HEK293 (cell line): ENCODE measurements at regions not wholly inside any gene's neighbourhood (a gene's known extent, or its start where the extent isn't known, plus 50 kb on each side); places are given as distances from the start of the nearest gene placed in this dataset.

Experiments
- CTCF ChIA-PET: fragments of 350-600 bp; formaldehyde crosslinking; extraction: SDS; loops from one replicate; lab custom pipeline; 2021; ENCODE audit warnings: antibody characterized with exemption; lab: Yijun Ruan, JAX
- POLR2A ChIA-PET: fragments of 300-600 bp; formaldehyde crosslinking; extraction: SDS; loops from one replicate; lab custom pipeline; 2020; ENCODE audit warnings: antibody characterized with exemption, inconsistent platforms; lab: Yijun Ruan, JAX
- H3K27ac ChIP-seq: fragments of 200-500 bp; sonication (Bioruptor generic); 2 replicates; pipeline ENCODE4 v1.5.1; 2014; ENCODE audit warnings: low read depth, low read length, control low read depth, inconsistent platforms; ENCODE audit errors: extremely low read depth
- H3K36me3 ChIP-seq, 2 experiments: fragments of 200-500 bp in 1 of 2; sonication (Bioruptor generic) in 1 of 2; 1 replicate in 1 of 2; 2 replicates in 1 of 2; pipeline ENCODE4 v1.5.1; 2014 to 2017; ENCODE audit warnings: inconsistent platforms in 2 of 2, low read length in 2 of 2; ENCODE audit not compliant: control insufficient read depth in 2 of 2, insufficient read depth in 1 of 2
- H3K4me1 ChIP-seq: fragments of 200-500 bp; sonication (Bioruptor generic); 2 replicates; pipeline ENCODE4 v1.5.1; 2014; ENCODE audit warnings: mild to moderate bottlenecking, low read length, inconsistent platforms; ENCODE audit not compliant: control insufficient read depth, insufficient read depth
- H3K4me3 ChIP-seq: 2 replicates; pipeline ENCODE4 v1.5.1; 2011; ENCODE audit warnings: low read depth, mild to moderate bottlenecking, control low read depth, low read length, moderate library complexity
- H3K9me3 ChIP-seq: fragments of 200-500 bp; sonication (Bioruptor generic); 2 replicates; pipeline ENCODE4 v1.5.1; 2014; ENCODE audit warnings: low read depth, low read length, inconsistent platforms; ENCODE audit not compliant: control insufficient read depth, insufficient read depth
- BCL11B ChIP-seq: fragments of 450-650 bp; formaldehyde crosslinking; IDR thresholded peaks from 2 replicates; pipeline ENCODE4 v1.5.1; 2016; ENCODE audit warnings: low read depth, missing biosample characterization, missing genetic modification characterization
- FEZF1 ChIP-seq: fragments of 450-650 bp; formaldehyde crosslinking; IDR thresholded peaks from 2 replicates; pipeline ENCODE4 v1.5.1; 2016; ENCODE audit warnings: missing biosample characterization, missing genetic modification characterization
- GLI4 ChIP-seq: fragments of 450-650 bp; formaldehyde crosslinking; IDR thresholded peaks from 2 replicates; pipeline ENCODE4 v1.5.1; 2016; ENCODE audit warnings: missing biosample characterization, missing genetic modification characterization
- GLIS2 ChIP-seq: fragments of 450-650 bp; formaldehyde crosslinking; IDR thresholded peaks from 2 replicates; pipeline ENCODE4 v1.5.1; 2016; ENCODE audit warnings: missing biosample characterization, missing genetic modification characterization
- HOXA7 ChIP-seq: sonication (generic); formaldehyde crosslinking; IDR thresholded peaks from 2 replicates; pipeline ENCODE4 v1.8.1; 2022; ENCODE audit warnings: missing genetic modification reagents, borderline replicate concordance
- ZBTB48 ChIP-seq: fragments of 450-650 bp; formaldehyde crosslinking; IDR thresholded peaks from 2 replicates; pipeline ENCODE4 v1.5.1; 2016; ENCODE audit warnings: missing biosample characterization, missing genetic modification characterization
- ZNF112 ChIP-seq: fragments of 450-650 bp; formaldehyde crosslinking; IDR thresholded peaks from 2 replicates; pipeline ENCODE4 v1.5.0; 2017; ENCODE audit warnings: missing biosample characterization, missing genetic modification characterization
- ZNF146 ChIP-seq: fragments of 450-650 bp; formaldehyde crosslinking; IDR thresholded peaks from 2 replicates; pipeline ENCODE4 v1.5.1; 2016; ENCODE audit warnings: missing biosample characterization, missing genetic modification characterization
- ZNF148 ChIP-seq: fragments of 450-650 bp; formaldehyde crosslinking; IDR thresholded peaks from 2 replicates; pipeline ENCODE4 v1.5.0; 2017; ENCODE audit warnings: missing biosample characterization, missing genetic modification characterization, borderline replicate concordance
- ZNF175 ChIP-seq: fragments of 450-650 bp; formaldehyde crosslinking; IDR thresholded peaks from 2 replicates; pipeline ENCODE4 v1.5.1; 2016; ENCODE audit warnings: missing biosample characterization, missing genetic modification characterization
- ZNF202 ChIP-seq: fragments of 450-650 bp; formaldehyde crosslinking; IDR thresholded peaks from 2 replicates; pipeline ENCODE4 v1.5.1; 2016; ENCODE audit warnings: missing biosample characterization, missing genetic modification characterization, borderline replicate concordance
- ZNF239 ChIP-seq: fragments of 450-650 bp; formaldehyde crosslinking; IDR thresholded peaks from 2 replicates; pipeline ENCODE4 v1.5.1; 2016; ENCODE audit warnings: missing biosample characterization, missing genetic modification characterization
- ZNF341 ChIP-seq: fragments of 450-650 bp; formaldehyde crosslinking; IDR thresholded peaks from 2 replicates; pipeline ENCODE4; 2016; ENCODE audit warnings: low read depth, missing biosample characterization, missing genetic modification characterization
- ZNF350 ChIP-seq: fragments of 450-650 bp; formaldehyde crosslinking; IDR thresholded peaks from 2 replicates; pipeline ENCODE4 v1.5.0; 2017; ENCODE audit warnings: missing biosample characterization, mild to moderate bottlenecking, missing genetic modification characterization
- ZNF354C ChIP-seq: fragments of 450-650 bp; formaldehyde crosslinking; IDR thresholded peaks from 2 replicates; pipeline ENCODE4 v1.5.1; 2016; ENCODE audit warnings: missing biosample characterization, missing genetic modification characterization, low read depth, borderline replicate concordance
- ZNF391 ChIP-seq: fragments of 450-650 bp; formaldehyde crosslinking; IDR thresholded peaks from 2 replicates; pipeline ENCODE4 v1.5.1; 2016; ENCODE audit warnings: low read depth, missing biosample characterization, missing genetic modification characterization, borderline replicate concordance
- ZNF398 ChIP-seq: fragments of 450-650 bp; formaldehyde crosslinking; IDR thresholded peaks from 2 replicates; pipeline ENCODE4 v1.5.1; 2017; ENCODE audit warnings: missing biosample characterization, missing genetic modification characterization
- ZNF473 ChIP-seq: fragments of 450-650 bp; formaldehyde crosslinking; IDR thresholded peaks from 2 replicates; pipeline ENCODE4 v1.5.1; 2017; ENCODE audit warnings: missing biosample characterization, missing genetic modification characterization
- ZNF544 ChIP-seq: fragments of 450-650 bp; formaldehyde crosslinking; IDR thresholded peaks from 2 replicates; pipeline ENCODE4 v1.5.0; 2017; ENCODE audit warnings: missing biosample characterization, missing genetic modification characterization
- ZNF548 ChIP-seq: fragments of 450-650 bp; formaldehyde crosslinking; IDR thresholded peaks from 2 replicates; pipeline ENCODE4 v1.5.1; 2016; ENCODE audit warnings: missing biosample characterization, missing genetic modification characterization
- ZNF600 ChIP-seq: fragments of 450-650 bp; formaldehyde crosslinking; IDR thresholded peaks from 2 replicates; pipeline ENCODE4 v1.5.1; 2016; ENCODE audit warnings: missing biosample characterization, missing genetic modification characterization
- ZNF843 ChIP-seq: fragments of 450-650 bp; formaldehyde crosslinking; IDR thresholded peaks from 2 replicates; pipeline ENCODE4 v1.5.1; 2016; ENCODE audit warnings: missing biosample characterization, missing genetic modification characterization
- ZSCAN16 ChIP-seq: fragments of 450-650 bp; formaldehyde crosslinking; IDR thresholded peaks from 2 replicates; pipeline ENCODE4 v1.5.1; 2016; ENCODE audit warnings: missing biosample characterization, missing genetic modification characterization
- TF ChIP-seq, protein P1 (sequence below): fragments of 450-650 bp; formaldehyde crosslinking; IDR thresholded peaks from 2 replicates; pipeline ENCODE4 v1.5.1; 2017; ENCODE audit warnings: missing biosample characterization, missing genetic modification characterization
- TF ChIP-seq, protein P2 (sequence below): fragments of 450-650 bp; formaldehyde crosslinking; IDR thresholded peaks from 2 replicates; pipeline ENCODE4 v1.5.1; 2016; ENCODE audit warnings: missing biosample characterization, missing genetic modification characterization

DNA sequence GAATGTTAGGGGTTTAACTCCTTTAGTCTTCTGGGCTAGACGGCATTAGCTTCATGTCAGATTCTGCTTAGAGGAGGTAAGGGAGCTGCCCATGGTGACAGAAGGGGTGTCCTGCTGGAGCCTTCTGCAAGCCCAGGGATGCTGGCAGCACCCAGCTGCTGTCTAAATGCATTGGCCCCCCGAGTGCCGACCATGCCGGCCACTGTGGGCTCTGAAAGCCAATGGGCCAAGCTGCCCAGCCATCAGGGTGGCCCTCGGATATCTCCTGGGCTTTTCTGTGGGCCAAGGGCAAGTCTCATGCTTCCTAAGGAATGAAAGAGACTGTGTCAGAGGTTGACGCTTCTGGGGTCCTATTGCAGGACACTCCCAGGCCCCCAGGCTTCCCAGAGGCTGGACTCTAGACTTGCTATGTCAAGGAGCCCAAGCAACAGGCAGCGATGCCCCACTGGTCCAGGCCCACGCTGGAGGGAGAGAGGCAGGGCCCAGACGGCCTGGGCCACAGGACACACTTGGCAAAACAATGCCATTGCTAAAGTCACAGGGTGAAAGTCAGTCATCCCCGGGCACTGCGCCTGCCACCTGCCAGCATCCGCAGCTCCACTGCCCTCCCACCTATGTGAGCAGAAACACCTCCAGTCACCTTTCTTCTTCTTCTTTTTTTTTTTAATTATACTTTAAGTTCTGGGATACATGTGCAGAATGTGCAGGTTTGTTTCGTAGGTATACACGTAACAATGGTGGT, 160.2 kb upstream of the GPR12 start:
- POLR2A ChIA-PET, result interaction anchor here (0.5 kb wide), 1 partner anchor 747 kb away, joined by 4 read pairs; no protein-coding TSS in a partner anchor
- Histone ChIP-seq H3K4me3 (no peak overlapping the region), H3K36me3 (no peaks in the 10 kb centered on the region), H3K4me1 (0 out of 2 replicates have a peak, but pooled peaks cover 2% of the 10 kb centered on the region), H3K9me3 (no peaks in the 10 kb centered on the region), H3K27ac (no peak overlapping the region)
- CTCF ChIA-PET, result no interaction called here
- TF ChIP-seq ZNF341, result no peak
- TF ChIP-seq BCL11B (tag by site-specific recombination), result no peak
- no peak for TF ChIP-seq ZNF239 (tag by site-specific recombination)
- no peak for TF ChIP-seq ZNF398 (tag by site-specific recombination)
- TF ChIP-seq ZNF600 (tag by site-specific recombination), result no peak
- TF ChIP-seq ZNF146 (tag by site-specific recombination), result no peak
- TF ChIP-seq, all 188 proteins: peak for 0

DNA sequence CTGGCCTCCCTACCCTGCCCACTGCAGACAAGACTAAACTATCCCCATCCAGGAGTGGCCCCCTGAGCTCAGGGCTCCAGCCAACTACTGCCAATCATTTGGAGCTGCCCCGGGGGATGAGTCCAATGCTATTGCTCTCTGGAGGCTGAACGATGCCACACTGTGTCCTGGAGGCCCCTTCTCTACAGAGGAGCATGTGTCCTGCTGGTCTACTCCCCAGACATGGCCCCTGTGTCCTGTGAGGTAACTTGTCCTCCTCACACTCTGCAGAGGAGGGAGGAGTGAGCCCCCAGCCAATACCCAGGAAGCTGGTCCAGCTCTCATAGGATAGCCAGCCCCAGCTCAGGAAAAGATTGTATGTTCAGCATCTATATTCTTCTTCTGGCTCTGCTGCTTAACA, 159.1 kb upstream of the GPR12 start:
- Histone ChIP-seq H3K4me1 (0 out of 2 replicates have a peak, but pooled peaks cover 2% of the 10 kb centered on the region), H3K27ac (no peak overlapping the region), H3K36me3 (no peaks in the 10 kb centered on the region), H3K9me3 (no peaks in the 10 kb centered on the region), H3K4me3 (no peak overlapping the region)
- no peak for TF ChIP-seq ZNF391 (tag by site-specific recombination)
- POLR2A ChIA-PET, result no interaction called here
- CTCF ChIA-PET, result no interaction called here

DNA sequence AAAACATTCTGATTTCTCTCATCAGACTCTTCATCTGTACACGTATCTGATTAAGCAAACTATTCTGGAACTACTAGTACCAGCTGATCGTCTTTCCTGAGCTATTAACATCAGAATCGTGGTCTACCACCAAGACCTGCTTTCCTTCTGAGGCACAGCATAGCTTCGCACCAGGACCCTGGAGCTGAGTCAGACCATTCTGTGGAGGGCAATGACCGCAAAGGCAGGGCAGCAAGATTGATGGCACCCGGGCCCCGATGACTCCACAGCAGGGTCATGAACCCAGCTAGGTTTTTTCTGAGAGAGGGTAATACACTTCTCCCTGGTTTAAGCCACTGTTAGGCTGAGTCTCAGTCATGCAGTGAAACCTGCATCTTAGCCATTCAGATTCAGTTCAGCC, 158.7 kb upstream of the GPR12 start:
- no peaks in the 10 kb centered on the region for H3K36me3 ChIP-seq
- CTCF ChIA-PET, result interaction anchor here (1.9 kb wide), 1 partner anchor 11 kb away, joined by 10 read pairs; no protein-coding TSS in a partner anchor
- TF ChIP-seq ZBTB48 (tag by site-specific recombination), result no peak
- no peak for TF ChIP-seq ZNF112
- TF ChIP-seq ZNF175, result no peak
- TF ChIP-seq, protein P1, sequence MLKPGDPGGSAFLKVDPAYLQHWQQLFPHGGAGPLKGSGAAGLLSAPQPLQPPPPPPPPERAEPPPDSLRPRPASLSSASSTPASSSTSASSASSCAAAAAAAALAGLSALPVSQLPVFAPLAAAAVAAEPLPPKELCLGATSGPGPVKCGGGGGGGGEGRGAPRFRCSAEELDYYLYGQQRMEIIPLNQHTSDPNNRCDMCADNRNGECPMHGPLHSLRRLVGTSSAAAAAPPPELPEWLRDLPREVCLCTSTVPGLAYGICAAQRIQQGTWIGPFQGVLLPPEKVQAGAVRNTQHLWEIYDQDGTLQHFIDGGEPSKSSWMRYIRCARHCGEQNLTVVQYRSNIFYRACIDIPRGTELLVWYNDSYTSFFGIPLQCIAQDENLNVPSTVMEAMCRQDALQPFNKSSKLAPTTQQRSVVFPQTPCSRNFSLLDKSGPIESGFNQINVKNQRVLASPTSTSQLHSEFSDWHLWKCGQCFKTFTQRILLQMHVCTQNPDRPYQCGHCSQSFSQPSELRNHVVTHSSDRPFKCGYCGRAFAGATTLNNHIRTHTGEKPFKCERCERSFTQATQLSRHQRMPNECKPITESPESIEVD (tag by site-specific recombination), result no peak
- no peak for TF ChIP-seq ZNF148 (tag by site-specific recombination)
- TF ChIP-seq, protein P2, sequence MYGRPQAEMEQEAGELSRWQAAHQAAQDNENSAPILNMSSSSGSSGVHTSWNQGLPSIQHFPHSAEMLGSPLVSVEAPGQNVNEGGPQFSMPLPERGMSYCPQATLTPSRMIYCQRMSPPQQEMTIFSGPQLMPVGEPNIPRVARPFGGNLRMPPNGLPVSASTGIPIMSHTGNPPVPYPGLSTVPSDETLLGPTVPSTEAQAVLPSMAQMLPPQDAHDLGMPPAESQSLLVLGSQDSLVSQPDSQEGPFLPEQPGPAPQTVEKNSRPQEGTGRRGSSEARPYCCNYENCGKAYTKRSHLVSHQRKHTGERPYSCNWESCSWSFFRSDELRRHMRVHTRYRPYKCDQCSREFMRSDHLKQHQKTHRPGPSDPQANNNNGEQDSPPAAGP, result no peak
- no peak for TF ChIP-seq GLIS2 (tag by site-specific recombination)
- no peak for TF ChIP-seq ZSCAN16 (tag by site-specific recombination)
- no peak for TF ChIP-seq ZNF202 (tag by site-specific recombination)
- no peak for TF ChIP-seq ZNF391 (tag by site-specific recombination)
- no peak for TF ChIP-seq HOXA7 (CRISPR knock-in tag)
- no peak for TF ChIP-seq ZNF473 (tag by site-specific recombination)
- TF ChIP-seq ZNF354C (tag by site-specific recombination), result no peak
- TF ChIP-seq ZNF350 (tag by site-specific recombination), result no peak
- no peak for TF ChIP-seq ZNF544
- no peak for TF ChIP-seq ZNF548 (tag by site-specific recombination)
- no peak for TF ChIP-seq FEZF1 (tag by site-specific recombination)
- TF ChIP-seq ZNF843 (tag by site-specific recombination), result no peak
- no peak for TF ChIP-seq GLI4 (tag by site-specific recombination)
- no peak overlapping the region for H3K4me3 ChIP-seq
- H3K4me1 ChIP-seq, result 0 out of 2 replicates have a peak, but pooled peaks cover 2% of the 10 kb centered on the region
- no peak overlapping the region for H3K27ac ChIP-seq
- H3K9me3 ChIP-seq, result no peaks in the 10 kb centered on the region
- POLR2A ChIA-PET, result no interaction called here
